HEK293 (cell line): ENCODE measurements at regions not wholly inside any gene's neighbourhood (a gene's known extent, or its start where the extent isn't known, plus 50 kb on each side); places are given as distances from the start of the nearest gene placed in this dataset.

ENCODE experiments used
- CTCF ChIA-PET: fragments of 350-600 bp; formaldehyde crosslinking; extraction: SDS; loops from one replicate; lab custom pipeline; 2021; ENCODE audit warnings: antibody characterized with exemption; lab: Yijun Ruan, JAX
- POLR2A ChIA-PET: fragments of 300-600 bp; formaldehyde crosslinking; extraction: SDS; loops from one replicate; lab custom pipeline; 2020; ENCODE audit warnings: antibody characterized with exemption, inconsistent platforms; lab: Yijun Ruan, JAX
- H3K27ac ChIP-seq: fragments of 200-500 bp; sonication (Bioruptor generic); 2 replicates; pipeline ENCODE4 v1.5.1; 2014; ENCODE audit warnings: low read depth, low read length, control low read depth, inconsistent platforms; ENCODE audit errors: extremely low read depth
- H3K36me3 ChIP-seq, 2 experiments: fragments of 200-500 bp in 1 of 2; sonication (Bioruptor generic) in 1 of 2; 1 replicate in 1 of 2; 2 replicates in 1 of 2; pipeline ENCODE4 v1.5.1; 2014 to 2017; ENCODE audit warnings: inconsistent platforms in 2 of 2, low read length in 2 of 2; ENCODE audit not compliant: control insufficient read depth in 2 of 2, insufficient read depth in 1 of 2
- H3K4me1 ChIP-seq: fragments of 200-500 bp; sonication (Bioruptor generic); 2 replicates; pipeline ENCODE4 v1.5.1; 2014; ENCODE audit warnings: mild to moderate bottlenecking, low read length, inconsistent platforms; ENCODE audit not compliant: control insufficient read depth, insufficient read depth
- H3K4me3 ChIP-seq: 2 replicates; pipeline ENCODE4 v1.5.1; 2011; ENCODE audit warnings: low read depth, mild to moderate bottlenecking, control low read depth, low read length, moderate library complexity
- H3K9me3 ChIP-seq: fragments of 200-500 bp; sonication (Bioruptor generic); 2 replicates; pipeline ENCODE4 v1.5.1; 2014; ENCODE audit warnings: low read depth, low read length, inconsistent platforms; ENCODE audit not compliant: control insufficient read depth, insufficient read depth
- BCL11A ChIP-seq: fragments of 450-650 bp; formaldehyde crosslinking; IDR thresholded peaks from 2 replicates; pipeline ENCODE4 v1.5.1; 2016; ENCODE audit warnings: low read depth, missing biosample characterization, missing genetic modification characterization
- HOXD13 ChIP-seq: sonication (generic); formaldehyde crosslinking; IDR thresholded peaks from 2 replicates; pipeline ENCODE4 v1.8.0; 2022; ENCODE audit warnings: missing genetic modification reagents, borderline replicate concordance
- PRDM10 ChIP-seq: fragments of 450-650 bp; formaldehyde crosslinking; IDR thresholded peaks from 2 replicates; pipeline ENCODE4 v1.5.1; 2016; ENCODE audit warnings: missing biosample characterization, missing genetic modification characterization
- PRDM2 ChIP-seq: fragments of 450-650 bp; formaldehyde crosslinking; IDR thresholded peaks from 2 replicates; pipeline ENCODE4 v1.5.1; 2016; ENCODE audit warnings: missing biosample characterization, missing genetic modification characterization, borderline replicate concordance
- PRDM6 ChIP-seq: fragments of 450-650 bp; formaldehyde crosslinking; IDR thresholded peaks from 2 replicates; pipeline ENCODE4 v1.5.1; 2017; ENCODE audit warnings: missing biosample characterization, missing genetic modification characterization
- SP2 ChIP-seq: fragments of 450-650 bp; formaldehyde crosslinking; IDR thresholded peaks from 2 replicates; pipeline ENCODE4 v1.5.1; 2016; ENCODE audit warnings: missing biosample characterization, missing genetic modification characterization
- TRIM28 ChIP-seq: IDR thresholded peaks from 2 replicates; pipeline ENCODE4 v1.6.1; 2011; ENCODE audit warnings: low read length, control low read depth, borderline replicate concordance
- ZBTB17 ChIP-seq: fragments of 450-650 bp; formaldehyde crosslinking; IDR thresholded peaks from 2 replicates; pipeline ENCODE4 v1.5.1; 2016; ENCODE audit warnings: missing biosample characterization, missing genetic modification characterization
- ZIC2 ChIP-seq: fragments of 450-650 bp; formaldehyde crosslinking; IDR thresholded peaks from 2 replicates; pipeline ENCODE4 v1.5.1; 2016; ENCODE audit warnings: missing biosample characterization, missing genetic modification characterization
- ZNF19 ChIP-seq: fragments of 450-650 bp; formaldehyde crosslinking; IDR thresholded peaks from 2 replicates; pipeline ENCODE4; 2016; ENCODE audit warnings: missing biosample characterization, missing genetic modification characterization, low read depth
- ZNF248 ChIP-seq: fragments of 450-650 bp; formaldehyde crosslinking; IDR thresholded peaks from 2 replicates; pipeline ENCODE4 v1.5.1; 2017; ENCODE audit warnings: missing biosample characterization, missing genetic modification characterization
- ZNF302 ChIP-seq: fragments of 450-650 bp; formaldehyde crosslinking; IDR thresholded peaks from 2 replicates; pipeline ENCODE4 v1.5.1; 2016; ENCODE audit warnings: missing biosample characterization, missing genetic modification characterization, low read depth
- ZNF324 ChIP-seq: fragments of 450-650 bp; formaldehyde crosslinking; IDR thresholded peaks from 2 replicates; pipeline ENCODE4 v1.5.1; 2016; ENCODE audit warnings: missing biosample characterization, missing genetic modification characterization
- ZNF449 ChIP-seq: fragments of 450-650 bp; formaldehyde crosslinking; IDR thresholded peaks from 2 replicates; pipeline ENCODE4 v1.5.1; 2017; ENCODE audit warnings: missing biosample characterization, mild to moderate bottlenecking, missing genetic modification characterization, moderate library complexity
- ZNF560 ChIP-seq: fragments of 450-650 bp; formaldehyde crosslinking; IDR thresholded peaks from 2 replicates; pipeline ENCODE4 v1.5.1; 2017; ENCODE audit warnings: missing biosample characterization, missing genetic modification characterization, borderline replicate concordance

GRCh38 chr5:125196481-125197111 is 450.2 kb upstream of the ZNF608 start (continued):
- TF ChIP-seq TRIM28: peak; percentile 13; the same call in 1 of the 2 replicates
- peak; percentile 47; the same call in 1 of the 2 replicates for TF ChIP-seq ZBTB17
- TF ChIP-seq ZNF248 (tag by site-specific recombination): no peak
- TF ChIP-seq ZIC2 (tag by site-specific recombination): no peak

- POLR2A ChIA-PET: interaction anchor here (0.6 to 1.1 kb wide), 2 partner anchors 156 to 450 kb away, joined by 3 to 4 read pairs; no protein-coding TSS in a partner anchor
- Histone ChIP-seq H3K36me3 (no peaks in the 10 kb centered on the region), H3K4me3 (no peak overlapping the region), H3K4me1 (peaks cover 35% of the 10 kb centered on the region), H3K27ac (no peak overlapping the region), H3K9me3 (no peaks in the 10 kb centered on the region)
- TF ChIP-seq ZNF449 (tag by site-specific recombination): no peak
- TF ChIP-seq ZNF248 (tag by site-specific recombination): no peak
- no peak for TF ChIP-seq ZNF324 (tag by site-specific recombination)
- CTCF ChIA-PET: interaction anchor here (0.6 to 1.1 kb wide), 2 partner anchors 11 to 30 kb away, joined by 3 read pairs; no protein-coding TSS in a partner anchor
These were observed 450.9 kb upstream of the ZNF608 start for GRCh38 chr5:125197321-125197720.

- Histone ChIP-seq H3K4me1 (peaks cover 35% of the 10 kb centered on the region), H3K36me3 (no peaks in the 10 kb centered on the region), H3K9me3 (no peaks in the 10 kb centered on the region), H3K4me3 (no peak overlapping the region; the same call in 1 of the 2 replicates), H3K27ac (peak overlapping the region; percentile 71)
- POLR2A ChIA-PET: no interaction called here
- CTCF ChIA-PET: interaction anchor here (0.7 to 1.0 kb wide), 3 partner anchors 10 to 400 kb away, joined by 3 read pairs; no protein-coding TSS in a partner anchor
- TF ChIP-seq ZNF560 (tag by site-specific recombination): no peak
- no peak for TF ChIP-seq HOXD13 (CRISPR knock-in tag)
- peak; percentile 51; the same call in 1 of the 2 replicates for TF ChIP-seq PRDM10 (tag by site-specific recombination)
- TF ChIP-seq BCL11A (tag by site-specific recombination): no peak
- TF ChIP-seq SP2: no peak
- TF ChIP-seq PRDM2 (tag by site-specific recombination): no peak
- no peak for TF ChIP-seq ZNF19
- TF ChIP-seq ZNF302 (tag by site-specific recombination): no peak
- peak; percentile 94 for TF ChIP-seq PRDM6
These were observed 452.0 kb upstream of the ZNF608 start for GRCh38 chr5:125198270-125198974.
